GM18505 (cell line): ENCODE measurements at regions not wholly inside any gene's neighbourhood (a gene's known extent, or its start where the extent isn't known, plus 50 kb on each side); places are given as distances from the start of the nearest gene placed in this dataset.
"Not testable (repeated sequence)": the region's sequence is repeated elsewhere in the genome, so short reads cannot be mapped to it uniquely, and the experiment has no call there.

ENCODE experiments used
- ATAC-seq: cut with Tn5 transposase; IDR thresholded peaks from one replicate; pipeline ENCODE4 v1.9.1; 2021; ENCODE audit not compliant: unreplicated experiment
- POLR2A ChIP-seq: IDR thresholded peaks from 4 replicates; pipeline ENCODE4 v1.6.1; 2011; ENCODE audit warnings: borderline replicate concordance; ENCODE audit not compliant: insufficient read depth, insufficient read length; ENCODE audit errors: extremely low read depth

DNA sequence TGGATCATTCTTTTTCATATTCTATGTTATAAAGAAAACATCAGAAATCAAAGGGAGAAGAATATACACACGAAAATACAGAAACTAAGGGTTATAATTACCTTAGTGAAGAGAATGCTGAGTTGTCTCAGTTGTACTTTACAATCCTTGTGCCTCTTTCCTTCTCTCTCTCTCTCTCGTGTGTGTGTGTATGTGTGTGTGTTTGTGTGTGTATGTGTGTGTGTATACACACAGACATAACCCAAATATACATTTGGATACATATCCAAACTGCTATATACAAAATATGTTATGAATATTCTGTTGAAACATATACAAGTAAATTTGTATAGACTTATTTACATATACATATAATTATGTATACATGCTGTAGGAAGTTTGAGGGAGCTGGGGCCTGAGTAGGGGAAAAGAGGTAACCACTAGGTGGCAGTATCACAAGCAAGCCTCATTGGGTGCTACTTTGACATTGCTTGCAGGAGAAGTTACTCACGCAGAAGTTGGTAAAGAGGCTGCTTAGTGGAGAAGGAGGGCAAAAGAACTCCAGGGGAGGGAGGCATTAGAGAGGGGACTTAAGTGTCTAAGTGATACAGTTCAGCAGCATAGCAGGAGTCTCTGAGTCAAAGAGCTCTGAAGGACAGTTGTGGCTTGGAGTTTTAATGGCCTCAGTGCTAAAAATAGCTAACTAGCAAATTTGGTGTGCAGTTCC is 465.1 kb upstream of the PCDH20 start:
- no peak for TF ChIP-seq POLR2A
- ATAC-seq, result peak; percentile 83

DNA sequence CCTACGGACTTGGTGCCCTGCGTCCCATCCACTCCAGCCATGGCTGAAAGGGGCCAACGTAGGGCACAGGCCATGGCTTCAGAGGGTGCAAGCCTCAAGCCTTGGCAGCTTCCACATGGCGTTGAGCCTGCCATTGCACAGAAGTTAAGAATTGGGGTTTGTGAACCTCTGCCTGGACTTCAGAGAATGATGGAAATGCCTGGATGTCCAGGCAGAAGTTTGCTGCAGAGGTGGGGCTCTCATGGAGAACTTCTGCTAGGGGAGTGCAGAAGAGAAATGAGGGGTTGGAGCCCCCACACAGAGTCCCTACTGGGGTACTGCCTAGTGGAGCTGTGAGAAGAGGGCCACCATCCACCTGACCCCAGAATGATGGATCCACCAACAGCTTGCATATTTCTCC is 462.9 kb upstream of the PCDH20 start:
- ATAC-seq, result not testable (repeated sequence)

DNA sequence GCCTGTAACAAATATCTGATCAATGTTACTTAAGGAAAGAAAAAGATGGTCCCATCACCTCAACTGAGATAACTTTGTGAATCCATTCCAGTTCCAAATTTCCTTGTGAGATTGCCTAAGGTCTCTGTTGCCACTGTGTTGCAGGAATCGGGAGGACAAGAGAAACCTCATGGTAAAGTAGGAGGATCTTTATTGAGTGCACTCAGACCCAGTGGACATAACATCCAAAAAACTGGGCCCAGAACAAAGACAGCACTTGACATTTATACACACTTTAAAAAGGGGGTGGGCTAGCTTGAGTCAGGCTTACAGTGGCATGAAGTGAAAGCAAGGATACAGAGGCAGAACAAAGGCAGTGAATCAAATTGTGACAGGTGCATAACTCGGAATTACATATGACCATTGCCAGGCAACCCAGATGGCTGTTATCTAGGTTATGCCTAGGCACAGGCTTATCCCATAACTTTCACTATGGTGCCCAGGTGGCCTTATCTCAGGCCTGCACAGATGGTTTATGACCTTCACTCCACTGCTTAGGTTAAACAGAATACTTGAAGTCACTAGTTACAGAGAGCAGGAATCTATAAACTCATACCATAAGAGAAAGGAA is 459.4 kb upstream of the PCDH20 start:
- ATAC-seq, result no peak
- no peak for TF ChIP-seq POLR2A

DNA sequence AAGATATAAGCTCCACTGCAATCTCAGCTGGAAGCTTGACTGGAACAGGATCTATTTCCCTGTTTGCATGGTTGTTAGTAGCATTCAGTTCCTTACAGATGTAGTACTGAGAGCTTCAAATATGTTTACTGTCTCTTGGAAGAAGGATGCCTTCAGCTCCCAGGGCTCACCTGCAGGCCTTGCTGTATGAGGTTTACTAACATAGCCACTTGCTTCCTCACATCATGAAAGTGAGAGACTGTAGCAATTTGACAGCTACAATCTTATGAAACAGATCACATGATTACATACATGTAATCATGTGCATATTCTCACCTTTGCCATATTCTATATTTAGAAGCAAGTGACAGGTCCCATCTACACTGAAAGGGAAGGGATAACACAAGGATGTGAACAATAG is 458.1 kb upstream of the PCDH20 start:
- no peak for ATAC-seq
- TF ChIP-seq POLR2A, result no peak

DNA sequence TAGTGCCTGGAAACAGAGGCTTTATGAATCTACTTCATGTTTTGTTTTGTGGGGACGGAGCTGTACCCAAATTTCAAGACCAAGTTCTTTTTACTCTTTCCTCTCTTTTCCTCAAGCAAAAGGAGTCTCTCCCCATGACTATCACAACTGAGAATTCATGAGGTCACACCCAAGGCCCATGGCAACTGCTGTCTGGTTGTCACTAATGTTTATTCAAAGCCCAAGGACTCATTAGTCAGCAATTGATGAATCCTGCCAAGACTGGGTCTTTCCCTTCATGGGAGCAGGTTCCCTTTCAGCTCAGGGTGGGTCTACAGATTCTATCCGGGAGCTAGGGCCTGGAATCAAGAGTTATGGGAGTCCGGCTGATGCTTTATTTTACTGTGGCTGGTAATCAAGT is 441.5 kb upstream of the PCDH20 start:
- no peak for ATAC-seq
- no peak for TF ChIP-seq POLR2A

DNA sequence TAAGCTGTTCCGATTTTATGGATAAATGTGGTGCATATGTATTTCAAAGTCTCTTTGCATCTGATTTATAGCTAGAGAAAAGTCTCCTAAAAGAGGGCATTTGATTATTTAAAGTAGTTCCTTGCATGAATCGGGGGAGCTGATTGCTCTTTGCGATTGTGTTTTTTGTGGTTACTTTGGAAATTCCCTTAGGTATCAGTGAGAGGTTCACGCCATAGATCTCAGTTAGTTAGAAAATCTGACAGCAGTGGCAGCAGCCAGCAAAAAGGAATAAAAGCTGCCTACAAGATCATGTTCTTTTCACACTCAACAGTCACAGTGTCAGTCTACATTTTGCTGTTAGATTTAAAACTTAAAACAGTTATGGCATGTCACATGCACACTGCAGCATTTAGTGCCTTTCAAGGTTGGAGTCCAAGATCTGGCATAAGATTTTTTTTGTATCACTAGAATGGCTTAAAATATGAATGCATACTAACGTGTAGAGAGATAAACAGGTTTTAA is 436.5 kb upstream of the PCDH20 start:
- no peak for ATAC-seq
- TF ChIP-seq POLR2A, result no peak

DNA sequence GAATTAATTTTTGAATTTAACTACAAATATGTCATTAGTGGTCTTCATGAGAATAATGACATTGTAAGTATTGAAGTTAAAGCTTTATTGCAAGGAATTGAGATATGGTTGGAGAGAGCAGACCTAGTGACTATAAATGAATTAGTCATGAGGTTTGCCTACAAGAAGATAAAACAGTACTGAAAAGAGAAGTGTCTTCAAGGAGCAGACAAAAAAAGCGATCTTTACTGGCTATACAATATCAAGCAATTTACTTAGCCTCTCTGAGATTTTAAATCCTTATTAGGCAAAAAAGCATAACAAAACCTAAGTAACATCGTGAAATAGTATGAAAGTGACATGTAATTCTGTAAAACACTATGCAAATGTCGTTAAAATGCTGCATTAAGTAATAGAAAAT is 435.1 kb upstream of the PCDH20 start:
- no peak for ATAC-seq

DNA sequence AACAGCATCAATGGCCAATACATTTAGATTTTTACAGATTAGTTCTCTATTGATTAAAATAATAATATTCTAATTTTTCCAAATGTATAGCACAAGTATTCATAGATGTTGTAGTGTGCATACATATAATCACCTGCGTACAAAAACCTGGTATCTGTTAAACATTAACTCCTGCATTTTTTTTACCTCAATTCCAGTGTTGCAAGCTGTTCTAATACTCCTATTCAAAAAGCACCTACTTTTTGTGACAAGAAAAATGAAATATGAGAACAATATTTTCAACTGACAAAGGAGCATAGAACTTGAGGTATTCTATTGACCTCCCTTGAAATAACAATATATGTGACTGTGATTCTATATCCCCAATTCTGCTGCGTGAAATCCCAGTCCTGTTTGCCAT is 422.9 kb upstream of the PCDH20 start:
- TF ChIP-seq POLR2A, result no peak
- no peak for ATAC-seq

More for the DNA sequence above, 435.1 kb upstream of the PCDH20 start:
- TF ChIP-seq POLR2A, result no peak

DNA sequence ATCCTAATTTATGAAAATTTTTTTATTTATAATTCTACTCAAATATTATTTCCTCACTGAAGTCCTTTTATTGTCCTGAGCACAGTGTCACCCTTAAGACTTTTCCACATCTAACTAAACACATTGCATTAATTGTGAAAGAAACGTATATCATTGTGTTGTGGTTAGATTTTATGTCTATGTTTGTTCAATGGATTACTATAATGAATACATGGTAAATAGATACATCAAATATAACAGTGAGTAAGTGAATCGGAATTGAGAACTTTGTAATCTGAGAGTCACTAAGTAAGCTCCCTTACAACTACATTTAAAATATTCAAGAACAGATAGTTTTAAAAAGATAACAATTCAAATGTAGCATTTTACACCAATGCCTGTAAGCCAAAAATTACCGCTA is 417.6 kb upstream of the PCDH20 start:
- TF ChIP-seq POLR2A, result no peak
- ATAC-seq, result no peak

DNA sequence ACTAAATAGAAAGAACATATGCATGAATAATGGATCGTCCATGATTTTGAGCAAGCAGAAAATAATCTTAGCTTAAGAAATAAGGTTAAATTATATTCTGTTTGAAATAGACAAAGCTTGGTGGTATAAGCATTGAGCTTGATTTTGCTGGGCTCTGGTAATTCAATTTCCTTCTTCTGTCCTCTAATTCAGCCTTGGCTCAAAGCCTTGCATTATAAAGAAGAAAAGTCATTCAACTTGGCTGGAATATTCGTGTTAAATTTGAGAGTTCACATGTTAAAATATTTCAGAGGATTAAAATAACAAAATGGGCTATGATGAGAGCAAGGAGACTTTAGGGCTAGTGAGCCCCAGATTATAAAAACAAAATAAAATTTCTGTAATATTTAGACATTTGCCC is 415.4 kb upstream of the PCDH20 start:
- no peak for ATAC-seq
- no peak for TF ChIP-seq POLR2A

DNA sequence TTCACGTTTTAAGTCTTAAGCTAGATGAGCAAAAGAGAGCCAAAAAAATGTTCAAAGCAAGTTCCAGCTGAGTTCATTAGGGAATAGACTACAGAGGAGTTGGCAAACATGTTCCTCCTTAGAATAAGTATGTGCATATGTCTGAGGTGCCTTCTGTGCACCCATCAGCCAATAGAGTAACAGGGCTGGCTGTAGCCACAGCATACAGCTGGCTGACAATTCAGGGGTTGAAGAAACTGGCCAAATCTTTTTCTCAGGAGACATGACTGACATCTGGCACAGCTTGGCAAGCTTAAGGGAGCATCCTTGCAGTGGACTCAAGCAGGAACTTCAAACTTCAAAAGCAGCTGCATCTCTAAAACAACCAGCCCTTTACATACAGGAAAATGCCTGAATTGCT is 414.8 kb upstream of the PCDH20 start:
- no peak for TF ChIP-seq POLR2A
- ATAC-seq, result no peak

DNA sequence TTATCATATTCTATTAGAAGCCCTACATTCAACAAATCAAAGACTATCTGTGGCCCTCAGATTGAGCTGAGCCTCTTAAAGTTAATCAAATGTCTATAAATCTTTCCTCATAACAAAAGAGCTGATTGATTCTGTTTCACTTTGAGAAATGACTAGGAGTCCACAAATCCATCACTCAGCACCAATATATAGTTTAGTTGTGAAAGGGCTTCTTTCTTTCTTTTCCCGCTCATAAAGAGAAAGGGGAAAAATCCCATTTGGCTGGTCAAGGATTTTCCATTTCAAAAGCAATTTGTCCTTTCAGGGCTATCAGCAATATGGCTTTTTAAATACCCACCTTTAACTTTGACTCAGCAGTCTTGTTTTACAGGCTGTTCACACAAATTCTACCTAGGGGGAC is 408.5 kb upstream of the PCDH20 start:
- TF ChIP-seq POLR2A, result no peak
- ATAC-seq, result no peak

DNA sequence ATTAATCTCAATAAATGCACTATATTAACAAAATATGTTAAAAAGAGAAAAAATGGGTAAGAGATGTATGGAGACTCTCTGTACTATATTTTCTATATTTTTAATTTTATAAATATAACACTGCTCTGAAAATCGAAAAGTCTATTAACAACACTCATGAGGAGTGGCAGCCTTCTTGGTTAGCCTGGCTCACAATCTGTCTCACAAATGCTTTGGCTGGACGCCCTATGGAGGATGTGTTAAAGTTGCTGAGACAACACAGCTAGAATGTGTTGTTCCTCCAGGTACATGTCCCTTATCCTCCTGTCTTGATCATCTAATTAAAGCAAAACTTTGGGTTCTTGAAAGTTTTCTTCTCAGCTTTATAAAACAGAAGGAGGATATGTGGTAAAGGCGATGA is 396.6 kb upstream of the PCDH20 start:
- no peak for ATAC-seq
- TF ChIP-seq POLR2A, result no peak

DNA sequence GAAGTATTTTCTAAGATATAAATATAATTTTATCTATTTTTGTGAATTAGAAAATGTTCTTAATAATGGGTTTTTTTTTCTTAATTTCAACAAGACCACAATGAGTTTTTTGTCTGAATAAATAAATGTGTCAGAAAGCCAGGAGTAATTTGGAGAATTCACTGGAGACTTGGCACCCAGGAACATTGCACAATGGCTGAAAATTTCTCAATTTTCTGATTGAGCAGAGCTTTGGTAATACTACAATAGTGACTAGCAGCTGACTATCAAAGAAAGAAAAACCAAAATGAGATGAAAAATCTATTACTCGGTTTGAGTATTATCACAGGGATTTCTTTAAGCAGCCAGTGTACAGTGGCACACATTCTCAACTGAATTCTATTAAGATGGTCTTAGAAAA is 394.4 kb upstream of the PCDH20 start:
- no peak for TF ChIP-seq POLR2A
- no peak for ATAC-seq
